NCI-H774 (cell line): ENCODE measurements at regions not wholly inside any gene's neighbourhood (a gene's known extent, or its start where the extent isn't known, plus 50 kb on each side); places are given as distances from the start of the nearest gene placed in this dataset.

Source experiments
- DNase-seq: peaks from one replicate; lab custom pipeline; 2025; lab: John Stamatoyannopoulos, UW

DNA sequence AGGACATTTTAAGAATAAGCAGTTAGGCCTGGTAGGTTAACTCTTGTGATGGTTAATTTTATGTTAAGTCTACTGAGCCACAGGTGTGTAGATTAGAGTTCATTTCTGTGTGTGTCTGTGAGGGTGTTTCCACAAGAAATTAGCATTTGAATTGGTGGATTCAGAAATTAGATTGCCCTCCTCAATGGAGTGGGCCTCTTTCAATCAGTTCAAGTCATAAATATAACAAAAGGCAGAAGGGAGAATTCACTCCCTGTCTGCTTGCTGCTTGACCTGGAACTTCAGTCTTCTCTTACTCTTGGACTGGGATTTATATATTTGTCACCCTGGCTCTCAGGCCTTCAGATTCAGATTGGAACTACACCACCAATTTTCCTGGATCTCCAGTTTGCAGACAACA, 55.3 kb upstream of the POM121L12 start:
- DNase-seq = no peak

DNA sequence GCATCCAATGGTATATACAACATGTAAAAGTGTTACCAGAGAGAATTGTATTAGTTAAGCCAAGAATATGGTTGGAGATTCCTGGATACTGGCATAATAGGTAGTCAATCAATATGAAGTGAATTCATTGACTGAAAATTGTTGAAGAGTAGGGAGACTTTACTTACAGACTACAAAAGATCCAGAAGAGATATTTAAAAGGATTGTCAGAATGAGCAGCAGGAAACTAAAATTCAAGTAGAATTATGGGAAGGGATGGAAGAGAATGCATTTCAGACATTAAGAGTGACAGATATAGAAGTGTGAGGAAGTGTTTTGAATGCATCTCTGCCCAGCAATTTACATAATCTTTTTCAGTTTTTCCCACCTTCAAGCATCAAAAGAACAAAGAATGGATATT, 62.3 kb upstream of the POM121L12 start:
- no peak for DNase-seq

DNA sequence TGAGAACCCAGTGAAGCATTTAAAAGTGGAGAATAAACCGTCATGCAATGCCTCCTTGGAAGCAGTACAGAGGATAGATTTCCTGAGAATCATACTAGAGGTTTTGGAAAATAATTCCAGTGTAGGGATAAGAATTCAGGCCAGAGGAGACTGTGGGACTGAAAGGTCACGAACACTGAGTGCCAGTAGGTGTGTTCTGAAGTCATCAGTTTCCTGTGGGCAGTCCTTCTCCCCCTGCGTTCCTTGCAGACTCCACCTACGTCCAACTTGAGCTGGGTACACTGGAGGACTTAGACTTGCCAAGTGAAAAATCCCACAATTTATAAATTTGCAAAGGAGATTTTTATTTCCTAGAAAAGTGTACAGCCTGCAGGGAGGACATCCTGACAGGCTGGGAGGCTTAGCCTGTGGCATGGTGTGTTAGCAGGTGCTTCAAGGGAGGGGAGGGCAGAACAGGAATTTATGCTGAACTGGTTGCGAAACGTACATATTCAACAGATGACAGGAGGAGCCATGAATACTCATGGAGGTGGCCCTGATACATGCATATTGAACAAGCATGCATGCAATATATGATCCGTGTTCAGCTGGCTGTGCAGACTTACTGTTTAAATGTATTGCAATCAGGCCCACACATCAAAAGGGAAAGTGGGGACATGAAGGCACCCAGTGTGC, 72.9 kb upstream of the POM121L12 start:
- no peak for DNase-seq

DNA sequence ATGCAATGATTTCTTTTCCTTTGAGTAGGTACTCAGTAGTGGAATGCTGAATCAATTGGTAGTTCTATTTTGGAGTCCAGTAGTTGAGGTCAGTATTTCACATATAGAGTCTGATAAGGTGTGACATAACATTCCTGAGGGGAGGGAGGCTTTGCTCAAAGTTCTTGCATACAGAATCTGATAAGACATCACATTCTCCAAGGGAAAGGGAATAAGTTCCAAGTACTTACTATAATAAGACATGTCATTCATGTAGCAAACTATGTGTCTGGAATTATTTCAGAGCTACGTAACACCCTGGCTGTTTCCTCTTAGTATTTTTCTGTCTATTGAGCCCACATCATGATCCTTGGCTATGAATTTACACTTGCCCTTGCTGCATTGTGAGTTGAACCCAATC, 74.3 kb upstream of the POM121L12 start:
- no peak for DNase-seq

DNA sequence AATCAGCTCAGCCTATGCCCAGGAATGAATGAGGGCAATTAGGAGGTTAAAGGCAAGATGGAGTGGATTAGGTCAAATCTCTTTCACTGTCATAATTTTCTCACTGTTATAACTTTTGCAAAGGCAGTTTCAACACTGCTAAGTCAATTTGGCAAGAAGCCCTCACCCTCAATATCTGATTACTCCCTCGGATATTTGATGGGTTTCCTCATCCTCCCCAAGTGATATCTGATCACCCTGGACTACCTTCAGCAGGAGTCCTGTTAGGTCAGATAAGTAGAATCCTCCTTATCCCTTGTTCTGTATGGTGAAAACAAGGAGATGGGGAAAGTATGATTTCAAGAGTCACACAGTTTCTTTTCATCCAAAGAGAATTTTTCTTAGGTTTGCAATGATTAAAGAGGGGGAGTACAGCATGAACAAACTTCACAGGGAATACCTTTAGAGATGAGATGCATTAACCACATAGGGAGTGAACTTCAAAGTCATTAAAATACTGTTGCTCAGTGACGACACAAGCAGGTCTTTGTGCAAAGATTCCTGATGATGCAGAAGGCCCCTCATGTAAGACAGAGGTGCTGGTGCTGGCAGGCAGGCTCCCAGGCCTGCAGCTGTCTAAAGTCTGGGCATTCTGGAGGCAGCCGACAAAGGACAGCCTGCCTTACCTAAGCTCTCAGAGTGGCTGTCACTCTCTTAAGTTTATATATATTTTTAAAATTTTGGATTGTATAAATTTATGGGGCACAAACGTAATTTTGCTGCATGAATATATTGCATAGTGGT, 75.4 kb upstream of the POM121L12 start:
- no peak for DNase-seq

DNA sequence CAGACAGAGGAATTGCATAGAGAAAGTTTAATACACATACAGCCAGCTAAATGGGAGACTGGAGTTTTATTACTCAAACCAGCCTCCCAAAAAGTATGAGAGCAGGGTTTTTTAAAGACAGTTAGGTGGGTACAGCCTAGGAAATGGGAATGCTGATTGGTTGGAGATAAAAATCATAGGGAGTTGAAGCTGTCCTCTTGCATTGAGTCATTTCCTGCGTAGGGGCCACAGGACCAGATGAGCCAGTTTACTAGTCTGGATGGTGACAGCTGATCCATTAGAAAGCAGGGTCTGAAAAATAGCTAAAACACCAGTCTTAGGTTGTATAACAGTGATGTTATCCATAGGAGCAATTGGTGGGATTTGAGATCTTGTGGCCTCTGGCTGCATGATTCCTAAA, 76.1 kb upstream of the POM121L12 start:
- DNase-seq = no peak

DNA sequence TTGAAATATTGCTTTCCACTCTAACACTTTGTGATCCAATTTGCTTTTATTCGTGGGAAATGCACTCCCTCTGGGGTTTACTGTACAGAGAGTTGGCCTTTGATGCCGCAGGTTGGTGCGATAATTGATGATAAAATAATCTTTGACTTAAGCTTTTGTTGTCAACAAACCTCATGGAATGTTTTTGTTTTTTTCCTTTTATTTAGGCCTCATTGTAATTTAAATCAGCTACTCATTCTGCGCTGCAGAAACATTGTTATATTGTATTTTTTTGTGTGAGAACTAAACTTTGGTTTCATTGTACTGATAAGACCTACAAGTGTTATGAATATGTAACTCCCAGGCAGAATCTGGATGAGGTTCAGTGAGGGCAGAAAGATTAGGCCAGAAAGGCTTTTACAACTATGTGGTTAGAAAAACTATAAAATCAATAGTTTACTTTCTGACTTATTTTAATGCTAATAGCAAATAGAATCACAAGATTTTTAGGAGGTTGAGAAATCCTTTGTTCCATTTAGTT, 76.8 kb upstream of the POM121L12 start:
- DNase-seq = no peak

DNA sequence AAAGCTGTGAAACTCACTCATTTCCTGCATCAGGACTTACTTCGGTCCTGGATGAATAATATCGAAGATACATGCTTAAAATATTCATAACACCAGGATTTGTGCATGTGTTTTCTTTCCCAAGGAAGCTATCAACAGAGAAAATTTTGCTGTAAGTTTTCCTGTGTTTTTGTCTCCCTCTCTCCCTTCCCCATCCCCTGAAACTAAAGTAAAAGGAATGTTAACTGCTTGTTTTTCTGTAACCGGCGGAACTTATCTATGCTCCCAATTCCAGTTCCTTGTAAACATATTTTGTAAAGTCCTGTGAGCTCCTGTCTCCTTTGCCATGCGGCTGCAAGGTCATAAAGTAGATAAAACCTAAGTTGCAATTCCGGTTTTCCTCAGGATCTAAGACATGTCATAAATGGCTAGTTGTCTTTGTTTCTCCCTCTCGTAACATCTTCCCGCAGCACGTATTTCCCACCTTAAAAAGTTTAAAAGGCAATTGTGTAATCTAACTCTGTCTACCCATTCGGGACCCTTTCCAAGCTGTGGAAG, 79.0 kb upstream of the POM121L12 start:
- no peak for DNase-seq

DNA sequence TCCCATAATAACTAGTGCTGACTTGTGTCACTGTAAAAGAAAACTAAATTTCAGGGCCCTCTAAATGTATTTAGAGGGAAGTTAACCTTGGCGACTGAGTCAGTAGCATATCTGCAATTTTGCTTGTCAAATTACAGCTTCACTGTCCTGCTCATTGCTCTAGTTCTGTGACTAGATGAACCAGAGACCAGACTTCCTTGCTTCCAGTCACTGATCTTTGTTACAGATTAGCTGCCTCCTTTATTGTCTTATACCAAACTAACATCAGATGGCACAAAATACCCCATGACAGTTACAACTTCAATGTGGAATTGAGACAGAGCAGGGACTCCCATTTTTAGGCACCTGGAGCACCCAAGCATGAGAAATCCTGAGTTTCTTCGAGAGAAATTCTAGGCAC, 79.9 kb upstream of the POM121L12 start:
- no peak for DNase-seq

DNA sequence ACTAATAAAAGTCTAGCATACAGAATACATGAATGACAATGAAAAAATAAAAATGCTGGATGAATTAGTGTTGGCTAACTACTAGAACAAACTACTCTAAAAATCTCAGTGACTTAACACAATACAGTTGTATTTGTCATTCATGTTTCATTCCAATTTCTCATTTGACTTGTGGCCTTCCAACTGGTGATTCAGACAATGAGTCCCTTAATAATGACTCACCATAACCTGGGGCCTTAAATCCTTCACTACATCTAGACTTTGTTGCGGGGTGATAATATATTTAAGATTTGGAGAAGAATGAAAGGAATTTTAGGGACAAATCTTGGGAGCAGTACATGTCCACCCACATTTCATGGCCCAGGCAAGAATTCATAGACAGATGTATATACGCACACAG, 90.5 kb upstream of the POM121L12 start:
- DNase-seq = no peak

DNA sequence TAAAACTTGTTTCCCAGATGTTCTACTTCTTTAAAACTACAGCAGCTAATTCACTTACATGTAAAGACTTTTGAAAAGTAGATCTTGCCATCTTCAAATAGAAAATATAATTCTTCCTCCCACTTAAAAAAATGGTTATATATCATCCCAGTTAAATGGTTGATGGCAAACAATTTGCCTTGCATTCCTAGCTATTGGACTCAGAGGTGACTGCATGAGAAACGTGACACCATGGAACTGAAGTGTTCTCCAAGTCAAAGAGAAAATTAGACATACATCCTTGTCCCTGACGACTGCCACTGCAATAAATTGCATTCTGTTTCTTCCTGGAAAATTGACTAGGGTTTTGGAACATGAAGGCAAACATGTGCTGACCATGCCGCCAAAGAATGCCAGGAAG, 95.0 kb upstream of the POM121L12 start:
- DNase-seq = no peak

DNA sequence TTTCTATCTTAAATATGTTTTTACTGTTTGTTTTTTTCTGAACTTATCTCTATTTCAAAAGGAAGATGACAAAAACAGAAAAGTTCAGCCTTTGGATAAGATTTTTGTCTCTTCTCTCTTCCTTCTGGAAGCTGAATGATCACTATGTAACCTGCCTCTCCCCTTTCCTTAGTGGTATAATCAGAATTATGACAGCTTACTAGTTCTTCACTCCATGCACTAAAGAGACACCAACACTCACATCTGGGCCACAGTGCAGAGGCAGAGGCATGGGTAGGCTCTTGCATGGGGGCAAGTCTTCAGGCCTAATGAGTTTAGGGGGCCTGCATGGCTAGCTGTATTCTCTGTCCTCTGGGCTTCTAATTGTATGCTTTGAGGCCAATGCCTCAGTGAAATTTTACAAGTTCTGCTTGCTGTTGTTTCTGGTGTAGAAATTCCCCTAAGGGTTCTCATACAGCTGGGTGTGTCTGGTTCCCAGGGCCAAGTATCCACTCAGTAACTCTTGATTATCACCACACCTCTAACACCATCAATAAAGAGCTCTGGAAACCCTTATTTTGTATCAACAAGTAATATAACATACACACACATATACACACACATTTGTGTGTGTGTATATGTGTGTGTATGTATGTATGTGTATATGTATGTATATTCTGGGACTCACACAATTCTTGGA, 96.8 kb upstream of the POM121L12 start:
- DNase-seq = no peak

DNA sequence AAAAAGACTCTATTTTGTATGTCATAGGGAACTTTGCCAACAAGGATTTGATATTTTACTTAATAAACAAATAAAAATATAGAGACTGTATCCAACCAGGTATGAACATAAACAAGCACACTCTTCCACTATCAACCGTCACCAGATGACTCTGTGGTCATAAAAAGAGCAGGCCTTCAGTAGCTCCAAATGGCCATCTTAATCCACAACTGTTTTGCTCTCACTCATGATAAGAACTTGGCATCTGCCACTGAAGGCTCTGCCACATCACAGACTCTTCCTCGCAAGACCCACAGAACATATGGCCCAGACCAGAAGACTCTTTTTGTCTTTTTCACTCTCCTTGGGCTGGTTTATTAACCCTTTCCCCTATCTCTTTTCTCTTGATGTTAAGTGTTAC, 98.7 kb upstream of the POM121L12 start:
- no peak for DNase-seq

DNA sequence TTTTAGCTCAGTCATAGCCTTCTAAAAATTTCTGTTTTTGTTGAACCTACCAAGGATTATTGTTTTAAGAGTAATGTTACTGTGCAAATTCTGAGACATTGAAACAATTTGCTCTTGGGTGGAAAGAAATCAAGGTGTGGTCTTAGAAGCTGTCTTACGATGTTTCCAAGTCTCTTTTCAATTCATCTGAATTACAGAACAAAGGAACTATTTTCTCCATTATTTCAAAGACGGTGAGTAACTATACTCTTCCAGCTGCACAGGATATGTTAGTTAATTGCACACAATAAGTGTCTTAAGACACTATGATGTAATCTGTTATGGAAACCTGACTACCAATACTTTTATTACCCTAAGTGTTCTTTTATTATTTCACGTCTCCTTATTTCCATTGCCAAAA, 106.8 kb upstream of the POM121L12 start:
- no peak for DNase-seq

DNA sequence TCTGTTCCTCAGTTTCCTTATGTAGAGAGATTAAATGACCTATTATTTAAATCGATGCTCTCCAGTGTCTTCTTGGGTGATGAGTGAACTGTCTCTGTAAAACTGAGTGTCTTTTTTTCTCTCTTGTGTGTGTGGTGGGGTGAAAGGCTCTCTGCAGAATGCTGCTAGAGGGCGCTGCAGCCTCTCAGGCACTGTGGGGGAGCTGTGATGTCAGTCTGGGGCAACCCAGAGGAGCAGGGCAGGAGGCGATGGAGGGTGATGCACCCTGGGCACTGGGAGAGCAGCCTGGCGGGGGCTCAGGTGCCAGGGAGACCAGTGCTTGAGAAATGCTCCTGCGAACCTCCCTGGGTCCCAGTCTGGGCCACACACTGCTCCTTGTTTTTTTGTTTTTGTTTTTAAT, 110.1 kb upstream of the POM121L12 start:
- no peak for DNase-seq

DNA sequence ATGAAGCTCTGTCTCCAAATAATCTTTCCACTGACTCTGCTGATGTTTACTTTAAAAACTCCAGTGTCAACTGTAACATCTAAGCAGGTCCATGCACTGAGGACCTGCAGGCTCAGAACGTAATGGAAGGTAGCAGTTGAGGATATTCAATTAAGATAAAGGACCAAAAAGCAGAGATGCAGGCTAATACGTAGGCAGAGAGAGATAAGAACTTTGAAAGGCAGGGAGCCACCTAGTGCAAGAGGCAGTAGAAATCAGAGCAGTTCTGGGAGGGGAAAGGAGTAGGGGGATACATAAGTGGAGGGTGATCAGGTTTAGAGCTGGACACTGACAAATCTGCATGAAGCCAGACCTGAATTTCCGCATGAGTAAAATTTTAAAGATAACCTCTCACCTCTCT, 114.5 kb upstream of the POM121L12 start:
- no peak for DNase-seq

DNA sequence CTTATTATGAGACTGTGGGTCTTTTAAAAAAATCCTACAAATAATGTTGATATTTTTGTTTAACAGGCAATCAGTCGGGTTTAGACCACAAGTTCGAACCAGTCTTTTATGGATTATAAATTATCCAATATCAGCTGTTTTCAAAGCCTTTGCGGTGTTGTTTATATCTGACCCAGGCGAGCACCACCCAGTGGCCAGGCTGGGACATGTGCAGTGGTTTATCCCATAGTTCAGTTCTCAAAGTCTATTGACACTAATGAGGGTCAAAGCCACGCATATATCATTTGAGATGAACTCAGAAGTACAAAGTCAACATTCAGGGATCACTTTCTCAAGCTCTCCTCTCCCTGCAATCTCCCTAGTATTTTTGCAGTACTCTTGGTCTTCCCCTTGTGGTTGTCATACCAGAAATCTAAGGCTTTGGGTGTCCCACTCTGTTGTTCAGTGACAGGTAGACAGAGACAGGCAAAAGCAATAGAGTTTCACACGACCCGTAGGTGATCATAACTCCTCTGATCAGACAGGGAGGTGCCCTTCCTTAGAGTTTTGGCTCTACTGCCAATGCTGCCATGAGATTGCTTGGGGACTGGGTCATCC, 117.4 kb upstream of the POM121L12 start:
- DNase-seq = no peak

DNA sequence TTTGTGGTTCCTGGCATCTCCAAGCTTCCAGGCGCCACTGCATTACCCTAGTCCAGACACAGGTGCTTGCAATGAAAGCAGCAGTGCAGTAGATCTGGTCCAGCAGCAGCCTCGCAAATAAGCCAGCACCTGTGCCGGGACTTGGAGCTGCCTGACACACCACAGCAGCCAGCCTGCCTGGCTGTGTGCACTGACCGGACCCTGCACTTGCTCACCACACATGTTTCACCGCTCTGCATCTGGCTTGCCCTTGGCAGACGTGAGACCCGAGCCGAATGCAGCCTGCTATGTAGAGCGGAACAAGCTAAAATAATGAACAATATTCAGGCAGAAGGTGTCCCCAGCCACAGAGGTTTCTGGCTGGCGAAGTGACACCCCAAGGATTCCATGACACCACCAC, 123.6 kb upstream of the POM121L12 start:
- no peak for DNase-seq

DNA sequence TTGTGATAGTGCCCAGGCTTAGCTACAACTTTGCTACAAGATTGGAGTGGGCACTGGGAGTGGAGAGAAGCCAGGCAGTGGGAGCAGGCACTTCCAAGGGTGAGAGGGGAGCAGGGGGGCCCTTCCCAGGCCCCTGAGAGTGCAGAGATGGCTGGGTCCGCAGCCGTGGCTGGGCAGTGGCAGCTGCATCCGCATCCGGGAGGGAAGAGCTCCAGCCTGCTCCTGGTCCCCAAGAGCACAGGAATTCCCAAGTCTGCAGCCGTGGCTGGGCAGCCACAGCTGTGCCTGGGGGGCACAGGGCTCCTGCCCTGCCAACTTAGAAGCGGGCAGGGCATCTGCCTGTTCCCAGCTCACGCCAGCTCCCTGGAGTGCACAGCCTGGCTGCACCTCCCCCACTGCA, 124.1 kb upstream of the POM121L12 start:
- no peak for DNase-seq

DNA sequence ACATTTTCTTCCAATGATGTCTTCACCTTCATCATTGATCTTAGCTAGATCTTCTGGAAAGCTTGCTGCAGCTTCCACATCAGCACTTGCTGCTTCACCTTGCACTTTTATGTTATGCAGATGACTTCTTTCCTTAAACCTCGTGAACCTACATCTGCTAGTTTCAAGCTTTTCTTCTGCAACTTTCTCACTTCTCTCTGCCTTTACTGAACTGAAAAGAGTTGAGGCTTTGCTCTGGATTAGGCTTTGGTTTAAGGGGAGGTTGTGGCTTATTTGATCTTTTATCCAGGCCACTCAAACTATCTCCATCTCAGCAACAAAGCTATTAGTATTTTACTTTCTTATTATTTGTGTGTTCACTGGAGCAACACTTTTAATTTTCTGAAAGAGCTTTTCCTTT, 125.5 kb upstream of the POM121L12 start:
- no peak for DNase-seq

DNA sequence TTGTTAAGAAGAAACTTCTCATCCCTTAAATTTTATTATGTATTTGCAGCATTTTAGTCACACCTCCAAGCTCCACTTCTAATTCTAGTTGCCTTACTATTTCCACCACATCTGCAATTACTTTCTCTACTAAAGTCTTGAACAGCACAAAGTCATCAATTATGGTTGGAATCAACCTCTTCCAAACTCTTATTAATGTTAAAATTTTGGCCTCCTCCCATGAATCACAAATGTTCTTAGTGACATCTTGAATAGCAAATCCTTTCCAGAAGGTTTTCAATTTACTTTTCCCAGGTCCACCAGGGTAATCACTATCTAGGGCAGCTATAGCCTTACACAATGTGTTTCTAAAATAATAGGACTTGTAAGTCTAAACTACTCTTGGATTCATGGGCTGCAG, 126.3 kb upstream of the POM121L12 start:
- DNase-seq = no peak

DNA sequence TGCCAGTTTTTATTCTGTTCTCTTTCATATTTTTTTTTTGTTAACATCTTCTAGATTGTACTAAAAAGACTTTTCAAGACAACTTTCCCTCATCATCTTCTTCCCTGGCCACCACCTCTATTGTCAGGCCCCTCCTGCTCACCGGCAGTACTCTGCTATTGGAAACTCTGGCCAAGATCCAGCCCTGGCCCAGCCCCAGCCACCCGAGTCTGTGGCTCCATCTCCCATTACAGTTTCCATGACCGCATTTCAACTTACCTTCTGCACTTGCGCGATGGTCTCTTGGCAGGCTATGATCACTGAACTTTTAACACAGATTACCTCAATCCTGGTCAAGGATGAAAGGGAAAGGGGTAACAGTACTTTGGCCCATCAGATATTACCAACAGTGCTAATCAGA, 137.7 kb upstream of the POM121L12 start:
- DNase-seq = no peak
